ENCODE measurements at regions not wholly inside any gene's neighbourhood (a gene's known extent, or its start where the extent isn't known, plus 50 kb on each side); places are given as distances from the start of the nearest gene placed in this dataset.

DNA sequence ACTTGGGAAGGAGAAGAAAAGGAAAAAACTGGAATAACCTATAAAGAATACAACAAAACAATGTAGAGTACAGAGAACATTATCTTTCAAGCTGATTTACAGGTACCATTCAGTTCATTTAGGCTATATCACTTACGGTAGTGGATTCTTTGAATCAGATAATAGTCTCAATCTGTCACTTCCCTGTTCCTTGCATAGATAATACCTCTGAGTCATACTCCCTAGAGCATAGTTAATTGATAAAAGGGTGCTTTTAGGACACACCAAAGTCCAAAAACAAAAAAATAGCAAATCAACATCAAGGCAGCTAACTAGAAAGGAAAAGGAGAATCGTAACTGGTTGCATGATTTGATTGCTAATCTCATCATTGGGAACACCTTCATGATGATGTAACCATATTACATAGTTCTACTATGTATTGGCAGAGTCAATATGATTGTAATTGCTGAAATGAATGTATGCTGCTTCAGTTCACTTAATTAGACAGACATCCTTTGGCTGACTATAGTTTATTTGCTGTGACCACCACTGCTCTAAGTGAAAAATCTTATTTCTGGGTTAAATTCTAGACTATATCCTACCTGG, 844.4 kb downstream of the GATA3 start:
- DNase-seq (ENCODE audit: low read depth), result no peak

GRCh38 chr10:8902926-8903325, 848.4 kb downstream of the GATA3 start:
- DNase-seq (ENCODE audit: low read depth), result no peak

- DNase-seq (ENCODE audit: low read depth), result no peak
Observed at GRCh38 chr10:8908013-8908412, 853.5 kb downstream of the GATA3 start.

- no peak for DNase-seq (ENCODE audit: low read depth)
Observed at GRCh38 chr10:8910314-8910713, 855.8 kb downstream of the GATA3 start.

DNA sequence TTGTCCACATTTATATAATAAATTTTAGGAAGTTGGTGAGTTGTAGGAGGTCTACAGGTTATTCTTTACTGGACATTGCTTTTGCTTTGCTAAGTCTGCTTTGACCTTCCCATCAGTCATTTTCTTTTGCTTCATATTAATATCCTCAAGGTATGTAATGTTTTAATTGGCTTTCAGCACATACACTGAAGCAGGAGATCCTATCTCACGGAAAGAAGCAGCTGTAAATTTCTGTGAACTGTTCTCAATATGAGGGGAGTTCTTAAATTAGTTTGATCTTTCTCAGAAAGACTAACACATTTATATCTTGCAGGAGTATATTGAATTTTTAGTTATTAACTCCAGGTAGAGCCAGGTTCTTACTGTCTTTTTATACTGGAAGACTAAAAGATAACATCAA, 856.5 kb downstream of the GATA3 start:
- no peak for DNase-seq (ENCODE audit: low read depth)

DNA sequence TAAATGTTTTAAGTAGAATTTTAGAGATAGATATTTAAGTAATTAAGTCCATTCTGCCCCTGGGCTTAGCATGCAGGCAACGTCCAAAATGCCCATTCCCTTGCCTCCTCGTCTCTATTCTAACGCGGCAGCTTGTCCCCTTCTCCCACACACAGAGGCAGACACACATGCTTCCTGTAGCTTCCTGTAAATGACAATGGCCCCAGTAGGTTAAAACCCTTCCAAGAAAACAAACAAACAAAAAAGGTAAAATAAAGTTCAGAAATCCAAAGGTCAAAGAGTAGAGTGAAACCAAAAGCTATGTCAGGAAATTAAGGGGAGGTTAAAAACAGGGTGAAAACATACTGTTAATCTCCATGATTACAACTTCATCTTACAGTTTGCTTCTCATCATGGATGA, 857.6 kb downstream of the GATA3 start:
- DNase-seq (ENCODE audit: low read depth), result no peak

DNA sequence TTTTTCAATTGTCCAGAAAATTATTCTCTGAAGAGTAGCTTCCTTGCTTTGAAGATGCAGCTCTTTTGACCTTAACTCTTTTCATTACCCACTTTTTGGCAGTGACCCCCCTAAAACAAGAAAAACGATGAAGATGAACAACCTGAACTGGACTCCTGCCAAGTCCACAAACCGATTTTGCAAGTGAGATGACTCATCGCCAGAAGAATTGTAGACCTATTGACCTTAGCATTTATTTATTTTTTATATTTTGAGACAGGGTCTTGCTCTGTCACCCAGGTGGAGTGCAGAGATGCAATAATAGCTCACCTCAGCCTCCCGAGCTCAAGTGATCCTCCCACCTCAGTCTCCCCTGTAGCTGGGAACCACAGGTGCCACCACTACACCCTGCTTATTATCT, 859.2 kb downstream of the GATA3 start:
- DNase-seq (ENCODE audit: low read depth), result no peak

DNA sequence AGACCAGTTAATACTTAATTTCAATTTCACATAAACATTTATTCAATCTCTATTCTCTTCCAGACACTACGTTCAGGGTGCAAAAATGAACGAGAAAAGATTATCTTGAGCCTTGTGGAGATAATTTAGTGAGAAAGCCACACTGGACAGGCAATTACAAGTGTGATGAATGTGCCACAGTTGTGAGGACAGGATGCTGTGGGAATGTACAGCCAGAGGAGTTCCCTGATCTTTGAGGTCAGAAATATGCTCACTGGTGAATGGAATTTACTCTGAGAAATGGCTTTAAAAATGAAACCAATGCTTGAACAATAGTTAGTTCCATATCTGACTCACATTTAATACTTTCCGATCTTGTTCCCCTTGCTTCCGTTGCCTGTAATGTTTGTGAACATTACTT, 864.8 kb downstream of the GATA3 start:
- no peak for DNase-seq (ENCODE audit: low read depth)

GRCh38 chr10:8921568-8921967, 867.1 kb downstream of the GATA3 start:
- DNase-seq (ENCODE audit: low read depth), result no peak

DNA sequence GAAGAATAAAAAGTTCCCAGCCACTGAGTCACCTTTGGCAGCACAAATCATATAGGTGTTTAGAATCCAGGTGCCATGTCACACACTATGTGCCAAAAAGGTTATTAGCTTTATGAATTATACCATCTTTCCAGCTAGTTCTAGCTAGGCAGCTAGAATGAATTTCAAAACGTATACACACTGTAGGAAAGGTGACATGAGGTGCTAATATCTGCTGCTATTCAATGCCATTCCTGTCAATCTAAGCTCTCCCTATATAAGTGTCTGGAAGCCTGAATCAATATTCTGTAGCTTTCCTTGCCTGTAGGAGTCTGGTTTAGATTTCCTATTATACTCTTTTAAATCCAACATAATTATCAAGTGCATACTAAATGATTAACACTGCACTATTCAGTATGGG, 868.6 kb downstream of the GATA3 start:
- DNase-seq (ENCODE audit: low read depth), result no peak

- DNase-seq (ENCODE audit: low read depth), result no peak
Observed at GRCh38 chr10:8927705-8928104, 873.2 kb downstream of the GATA3 start.

GRCh38 chr10:8946451-8946850, 892.0 kb downstream of the GATA3 start:
- DNase-seq (ENCODE audit: low read depth), result no peak

DNA sequence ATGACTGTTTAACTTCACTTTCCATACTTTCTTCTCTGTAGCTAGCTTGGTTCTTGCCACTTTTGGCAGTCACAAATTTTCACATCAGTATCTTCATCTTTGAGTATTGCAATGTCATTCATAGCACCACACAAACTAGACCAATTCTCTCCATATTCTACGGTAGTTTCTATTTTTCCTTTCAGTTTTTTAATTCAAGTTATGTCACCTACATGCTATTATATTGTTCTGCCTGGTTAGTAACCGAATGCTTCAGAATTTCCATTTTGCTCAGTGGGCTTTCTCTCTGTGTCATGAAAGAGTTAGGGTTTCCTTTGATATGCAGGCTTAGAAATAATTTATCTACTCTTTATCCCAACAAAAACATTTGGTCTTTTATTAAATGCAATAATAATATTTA, 896.5 kb downstream of the GATA3 start:
- no peak for DNase-seq (ENCODE audit: low read depth)

DNA sequence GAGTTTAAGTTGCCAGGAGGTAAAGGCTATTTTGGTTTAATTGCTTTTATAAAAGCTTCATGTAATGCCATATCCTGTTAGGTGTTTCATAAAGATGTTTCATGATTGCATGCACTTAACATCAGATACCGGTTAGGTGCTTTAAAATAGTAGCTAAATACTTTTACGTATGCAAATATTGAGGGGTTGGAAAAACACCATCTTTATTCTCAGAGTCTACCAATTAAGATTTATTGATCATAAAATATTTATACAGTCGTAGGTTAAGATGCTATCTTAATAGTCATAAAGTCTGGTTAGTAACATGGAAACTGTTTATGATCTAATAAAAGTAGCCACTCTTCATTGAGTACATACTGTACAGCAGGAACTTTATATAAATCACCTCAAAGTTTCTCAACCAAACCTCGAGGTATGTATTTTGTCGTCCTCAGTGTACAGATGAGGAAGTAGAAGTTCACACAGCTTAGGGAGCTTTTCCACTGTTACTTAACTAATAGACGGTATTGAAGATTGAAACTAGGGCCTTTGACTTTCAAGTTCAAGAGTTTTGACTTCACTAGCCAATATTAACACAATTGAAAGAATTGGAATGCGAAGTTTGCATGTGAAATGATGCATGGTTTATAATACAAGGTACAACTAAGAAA, 897.1 kb downstream of the GATA3 start:
- no peak for DNase-seq (ENCODE audit: low read depth)

DNA sequence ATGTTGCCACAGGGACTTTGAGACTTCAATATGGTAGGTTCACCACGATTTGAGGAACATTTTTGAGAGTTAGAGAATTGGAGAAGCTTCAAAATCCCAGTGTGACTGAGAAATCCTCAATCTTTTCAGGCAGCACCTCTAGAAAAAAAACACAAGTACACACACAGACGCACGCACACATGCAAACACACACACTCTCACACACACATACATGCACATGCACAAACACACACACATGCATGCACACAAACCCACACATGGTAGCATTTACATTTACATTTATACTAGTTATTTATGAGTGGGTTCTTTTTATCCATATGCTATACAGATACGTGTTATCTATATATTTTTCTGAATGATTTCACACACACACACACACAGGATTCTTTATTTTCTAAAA, 901.9 kb downstream of the GATA3 start:
- no peak for DNase-seq (ENCODE audit: low read depth)

- DNase-seq (ENCODE audit: low read depth), result no peak
Observed at GRCh38 chr10:8962249-8962648, 907.8 kb downstream of the GATA3 start.

DNA sequence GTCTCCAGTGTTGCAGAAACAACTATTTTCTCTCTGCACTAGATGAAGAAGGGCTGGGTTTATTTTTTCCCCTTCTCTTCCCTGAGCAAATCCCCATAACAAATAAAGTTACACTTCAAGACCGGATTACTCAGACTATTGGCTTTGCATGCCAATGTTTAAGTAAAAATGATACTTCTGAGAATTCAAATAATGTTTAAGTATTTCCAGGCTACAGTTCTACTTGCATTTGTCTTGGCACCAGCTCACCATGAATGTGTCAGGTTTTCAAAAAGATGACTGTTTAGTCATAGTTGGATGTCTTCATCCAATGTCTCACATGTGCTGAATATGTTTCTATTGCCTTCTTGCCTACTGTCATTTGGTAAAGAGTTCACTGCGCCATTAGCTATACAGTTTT, 912.6 kb downstream of the GATA3 start:
- no peak for DNase-seq (ENCODE audit: low read depth)

- DNase-seq (ENCODE audit: low read depth), result no peak
Observed at GRCh38 chr10:8969853-8970252, 915.4 kb downstream of the GATA3 start.

DNA sequence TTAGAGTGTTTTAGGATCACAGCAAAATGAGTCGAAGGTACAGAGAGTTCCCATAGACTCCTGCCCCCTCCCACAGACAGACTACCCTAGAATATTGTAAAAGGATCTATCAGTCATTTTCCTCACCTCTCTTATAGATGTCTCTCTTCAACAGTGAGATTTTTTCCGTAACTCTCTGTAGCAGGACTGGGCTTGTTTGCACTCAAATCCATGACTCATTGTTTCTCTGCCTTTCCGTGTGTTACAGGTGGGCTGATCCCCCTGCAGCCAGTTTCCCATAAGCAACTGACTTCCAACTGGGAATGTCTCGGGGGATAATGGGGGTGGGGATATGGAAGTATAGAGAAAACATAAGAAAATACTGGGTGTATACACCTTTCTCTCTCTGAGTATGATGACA, 921.0 kb downstream of the GATA3 start:
- no peak for DNase-seq (ENCODE audit: low read depth)

DNA sequence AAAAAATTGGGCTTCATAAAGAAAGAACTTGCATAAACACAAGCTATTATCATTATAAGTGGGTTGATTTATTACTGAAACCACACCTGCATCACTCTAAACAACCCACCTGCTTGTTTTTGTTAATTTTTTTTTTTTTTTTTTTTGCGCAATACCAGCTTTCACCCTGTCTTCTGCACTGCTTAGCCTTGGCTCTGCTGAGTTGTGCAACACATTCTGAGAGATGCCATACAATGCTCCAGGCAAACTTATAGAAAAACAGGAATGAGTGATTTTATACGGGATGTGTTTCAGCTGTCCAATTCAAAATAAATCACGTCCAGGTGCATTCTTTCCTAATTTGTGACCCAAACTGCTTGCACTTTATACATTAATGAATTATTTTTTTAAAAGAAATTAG, 923.6 kb downstream of the GATA3 start:
- DNase-seq (ENCODE audit: low read depth), result no peak

DNA sequence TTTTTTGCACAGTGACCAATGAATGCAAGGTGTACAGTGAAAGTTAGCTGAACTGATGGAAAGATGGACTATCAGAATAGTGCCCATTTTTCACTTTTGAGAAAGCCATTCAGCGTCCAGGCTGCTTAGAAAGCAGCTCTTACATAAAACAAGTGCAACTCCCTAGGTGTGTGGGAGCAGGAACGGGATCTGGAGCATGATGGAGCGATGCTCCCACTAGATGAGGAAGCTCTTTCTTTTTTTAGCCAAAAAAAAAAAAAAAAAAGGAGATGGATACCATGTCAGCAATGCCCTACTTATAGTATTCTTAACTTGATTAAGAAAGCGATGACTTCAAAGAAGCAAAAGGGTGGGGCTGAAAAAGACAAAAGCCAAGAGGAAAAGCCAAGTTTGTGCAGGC, 925.5 kb downstream of the GATA3 start:
- no peak for DNase-seq (ENCODE audit: low read depth)

DNA sequence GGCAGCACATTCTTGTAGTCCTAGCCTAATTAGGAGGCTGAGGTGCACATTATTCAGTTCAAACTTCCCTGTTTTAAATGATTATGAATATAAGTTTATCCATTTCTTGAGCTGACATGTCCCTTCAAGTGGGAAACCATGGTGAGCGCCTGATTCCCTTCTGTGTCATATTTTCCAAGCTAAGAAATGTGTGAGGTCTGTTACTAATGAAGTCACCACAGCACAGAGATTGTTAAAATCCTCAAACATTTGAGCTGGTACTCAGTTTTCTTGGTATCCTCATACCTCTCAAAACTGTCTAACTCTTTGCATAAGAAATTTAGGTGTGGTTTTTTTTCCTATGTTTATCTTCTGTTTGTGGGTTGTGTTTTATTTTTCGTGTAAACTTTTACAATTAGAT, 926.8 kb downstream of the GATA3 start:
- no peak for DNase-seq (ENCODE audit: low read depth)

GRCh38 chr10:8985651-8986050, 931.2 kb downstream of the GATA3 start:
- DNase-seq (ENCODE audit: low read depth), result no peak

- no peak for DNase-seq (ENCODE audit: low read depth)
Observed at GRCh38 chr10:8986975-8987374, 932.5 kb downstream of the GATA3 start.
